ENCODE measurements at regions not wholly inside any gene's neighbourhood (a gene's known extent, or its start where the extent isn't known, plus 50 kb on each side); places are given as distances from the start of the nearest gene placed in this dataset.
A peak's percentile ranks its signal among the peaks of the same experiment; 100 is the strongest.
"Not testable (repeated sequence)": the region's sequence is repeated elsewhere in the genome, so short reads cannot be mapped to it uniquely, and the experiment has no call there.

- H3K9ac ChIP-seq (ENCODE audit: extremely low read depth, insufficient read length, low read length); H3K23ac ChIP-seq (ENCODE audit: insufficient read length, low read depth, low read length); H2BK5ac ChIP-seq (ENCODE audit: insufficient read length, low read length); H3K9me3 ChIP-seq (ENCODE audit: control insufficient read depth, low read depth, low read length); H4K20me1 ChIP-seq (ENCODE audit: control insufficient read depth, insufficient read depth, insufficient read length); H2BK120ac ChIP-seq (ENCODE audit: low read depth, low read length, poor library complexity, severe bottlenecking); H2BK20ac ChIP-seq (ENCODE audit: low read depth, low read length, poor library complexity, severe bottlenecking); H3K79me2 ChIP-seq (ENCODE audit: insufficient read depth, low read length); H3K4me1 ChIP-seq (ENCODE audit: insufficient read depth, low read length); H2AFZ ChIP-seq (ENCODE audit: low read length); H3K27ac ChIP-seq (ENCODE audit: insufficient read length, low read depth, low read length); H4K8ac ChIP-seq (replicated peaks; ENCODE audit: insufficient read length, low read depth, low read length); H3K4ac ChIP-seq (ENCODE audit: low read depth, low read length); H3K27me3 Mint-ChIP-seq (ENCODE audit: low read depth); H3K4me2 ChIP-seq (ENCODE audit: insufficient read depth, insufficient read length, low read length); H3K79me1 ChIP-seq (ENCODE audit: insufficient read depth, low read depth, low read length, poor library complexity, severe bottlenecking); H3K14ac ChIP-seq (ENCODE audit: insufficient read depth, low read length); H4K5ac ChIP-seq (ENCODE audit: insufficient read length, low read depth, low read length); H2AK5ac ChIP-seq (ENCODE audit: insufficient read length, low read length); H3K9me3 Mint-ChIP-seq; H3K27me3 ChIP-seq (ENCODE audit: insufficient read depth, low read length); H3K4me1 Mint-ChIP-seq; H4K91ac ChIP-seq (ENCODE audit: insufficient read length, low read depth, low read length); H3K27ac Mint-ChIP-seq; H2BK12ac ChIP-seq (ENCODE audit: insufficient read length, low read depth, low read length); H3K4me3 Mint-ChIP-seq; H3K56ac ChIP-seq (ENCODE audit: insufficient read length, low read depth, low read length); H3K18ac ChIP-seq (ENCODE audit: insufficient read length, low read depth, low read length); DNase-seq; H2BK15ac ChIP-seq (ENCODE audit: low read depth, low read length); H3K23me2 ChIP-seq (ENCODE audit: insufficient read length, low read depth, low read length, poor library complexity, severe bottlenecking); H3T11ph ChIP-seq (ENCODE audit: low read length); H3K36me3 Mint-ChIP-seq (ENCODE audit: insufficient read depth in 1 of 3, low read depth in 3 of 3): not testable (repeated sequence)
- no CpG with 5 or more reads among the region's 2 CpGs for WGBS (ENCODE audit: extremely low coverage, insufficient read length, low lambda C conversion rate)
Observed at GRCh38 chr2:111559301-111559700, 324.7 kb downstream of the ANAPC1 start.

DNA sequence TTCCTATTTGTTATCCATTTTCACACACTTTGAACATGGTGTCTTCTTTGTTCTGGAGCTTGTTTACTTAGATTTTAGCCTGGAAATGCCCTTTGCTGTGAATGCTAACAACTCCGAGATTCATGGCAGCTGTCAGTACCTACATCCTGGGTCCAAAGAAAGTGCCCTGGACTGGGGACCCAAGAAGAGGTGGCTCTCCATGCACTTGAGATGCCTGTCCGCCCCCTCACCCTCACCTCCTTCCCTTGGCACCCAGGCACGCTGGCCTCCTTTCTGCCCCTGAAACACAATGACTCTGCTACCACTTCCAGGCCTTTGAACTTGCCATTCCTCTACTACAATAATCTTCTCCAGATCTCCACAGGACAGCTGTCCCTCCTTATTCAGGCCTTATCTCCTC is 324.2 kb downstream of the ANAPC1 start:
- not testable (repeated sequence) for H3K36me3 Mint-ChIP-seq (ENCODE audit: insufficient read depth in 1 of 3, low read depth in 3 of 3); H3K23ac ChIP-seq (ENCODE audit: insufficient read length, low read depth, low read length); H3K14ac ChIP-seq (ENCODE audit: insufficient read depth, low read length); H2BK5ac ChIP-seq (ENCODE audit: insufficient read length, low read length); H3K9me3 ChIP-seq (ENCODE audit: control insufficient read depth, low read depth, low read length); H3K56ac ChIP-seq (ENCODE audit: insufficient read length, low read depth, low read length); H3K4me2 ChIP-seq (ENCODE audit: insufficient read depth, insufficient read length, low read length); H3K79me2 ChIP-seq (ENCODE audit: insufficient read depth, low read length); H4K91ac ChIP-seq (ENCODE audit: insufficient read length, low read depth, low read length); H2AFZ ChIP-seq (ENCODE audit: low read length); H3K4me3 Mint-ChIP-seq; H3K9me3 Mint-ChIP-seq; H3K27me3 Mint-ChIP-seq (ENCODE audit: low read depth); H3K9ac ChIP-seq (ENCODE audit: extremely low read depth, insufficient read length, low read length); H3T11ph ChIP-seq (ENCODE audit: low read length); H4K5ac ChIP-seq (ENCODE audit: insufficient read length, low read depth, low read length); H3K18ac ChIP-seq (ENCODE audit: insufficient read length, low read depth, low read length); H3K4ac ChIP-seq (ENCODE audit: low read depth, low read length); H3K23me2 ChIP-seq (ENCODE audit: insufficient read length, low read depth, low read length, poor library complexity, severe bottlenecking); H3K79me1 ChIP-seq (ENCODE audit: insufficient read depth, low read depth, low read length, poor library complexity, severe bottlenecking); H2BK20ac ChIP-seq (ENCODE audit: low read depth, low read length, poor library complexity, severe bottlenecking); H4K8ac ChIP-seq (replicated peaks; ENCODE audit: insufficient read length, low read depth, low read length); H4K20me1 ChIP-seq (ENCODE audit: control insufficient read depth, insufficient read depth, insufficient read length); DNase-seq; H3K27me3 ChIP-seq (ENCODE audit: insufficient read depth, low read length); H2BK120ac ChIP-seq (ENCODE audit: low read depth, low read length, poor library complexity, severe bottlenecking); H2AK5ac ChIP-seq (ENCODE audit: insufficient read length, low read length); H2BK12ac ChIP-seq (ENCODE audit: insufficient read length, low read depth, low read length); H3K27ac ChIP-seq (ENCODE audit: insufficient read length, low read depth, low read length); H3K4me1 Mint-ChIP-seq; H2BK15ac ChIP-seq (ENCODE audit: low read depth, low read length); H3K4me1 ChIP-seq (ENCODE audit: insufficient read depth, low read length)
- WGBS (ENCODE audit: extremely low coverage, insufficient read length, low lambda C conversion rate): no CpG with 5 or more reads among the region's 3 CpGs
- peak overlapping the region in 1 of 3 experiments; percentile 76; a peak in 2 of 7 replicates for H3K27ac Mint-ChIP-seq

Data from H9 (cell line).